ENCODE measurements at regions not wholly inside any gene's neighbourhood (a gene's known extent, or its start where the extent isn't known, plus 50 kb on each side); places are given as distances from the start of the nearest gene placed in this dataset.

DNA sequence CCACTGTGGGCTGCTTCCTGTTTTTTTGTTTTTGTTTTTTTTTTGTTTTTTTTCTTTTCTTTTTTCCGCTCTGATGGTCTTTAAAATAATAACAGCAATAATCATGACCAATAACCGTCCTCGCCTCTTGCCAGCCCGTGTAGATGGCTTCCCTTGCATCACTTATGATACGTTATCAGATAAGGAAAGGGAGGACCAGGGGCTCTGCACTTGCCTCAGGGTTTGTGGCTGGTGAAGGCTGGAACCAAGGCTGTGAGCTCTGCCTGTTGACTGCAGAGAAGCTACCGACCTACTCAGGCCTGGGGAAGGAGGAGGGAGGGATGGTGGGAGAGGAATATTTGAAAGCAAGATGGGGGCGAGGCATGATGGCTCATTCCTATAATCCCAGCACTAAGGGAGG lies 114.0 kb upstream of the SDK2 start:
- H3K4me2 ChIP-seq (ENCODE audit: low read depth, low read length), result no peak overlapping the region

DNA sequence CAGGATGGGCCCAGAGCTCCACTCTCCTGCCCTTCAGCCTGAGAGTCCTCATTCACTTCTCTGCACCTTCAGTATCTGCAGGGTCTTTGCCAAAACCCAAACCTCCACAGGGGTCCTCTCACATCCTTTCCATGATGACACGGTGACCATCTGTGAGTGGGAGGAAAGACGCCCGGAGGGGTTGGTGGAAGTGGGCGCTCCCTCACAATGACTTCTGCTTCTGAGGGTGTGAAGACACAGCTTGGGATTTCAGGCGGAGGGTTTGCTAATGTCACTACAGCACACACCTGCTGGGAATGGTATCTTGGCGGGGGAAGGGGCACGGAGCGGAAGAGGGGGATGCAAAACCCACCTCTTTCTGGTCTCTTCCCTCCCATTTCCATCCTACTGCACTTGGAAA lies 115.1 kb upstream of the SDK2 start:
- DNase-seq, result no peak
- Histone ChIP-seq H4K20me1 (ENCODE audit: insufficient read depth, low read length) (no peaks in the 10 kb centered on the region), H3K4me2 (ENCODE audit: low read depth, low read length) (no peak overlapping the region), H3K9me2 (replicated peaks; ENCODE audit: insufficient read depth, low read length) (no peaks in the 10 kb centered on the region), H3K79me2 (ENCODE audit: low read length) (no peaks in the 10 kb centered on the region), H3K27ac (ENCODE audit: low read length) (no peak overlapping the region), H3K36me3 (replicated peaks; ENCODE audit: insufficient read depth, low read length) (no peaks in the 10 kb centered on the region), H3F3A (ENCODE audit: insufficient read depth, low read length) (no peaks in the 10 kb centered on the region), H3K9me3 (replicated peaks; ENCODE audit: insufficient read depth, low read length) (no peaks in the 10 kb centered on the region), H3K4me3 (ENCODE audit: low read length) (no peak overlapping the region), H3K9ac (ENCODE audit: low read length) (no peak overlapping the region), H2AFZ (ENCODE audit: low read length) (no peak overlapping the region), H3K27me3 (replicated peaks; ENCODE audit: insufficient read depth, low read length) (peaks cover 91% of the 10 kb centered on the region), H3K4me1 (ENCODE audit: low read length) (no peaks in the 10 kb centered on the region)
- TF ChIP-seq, protein P1, sequence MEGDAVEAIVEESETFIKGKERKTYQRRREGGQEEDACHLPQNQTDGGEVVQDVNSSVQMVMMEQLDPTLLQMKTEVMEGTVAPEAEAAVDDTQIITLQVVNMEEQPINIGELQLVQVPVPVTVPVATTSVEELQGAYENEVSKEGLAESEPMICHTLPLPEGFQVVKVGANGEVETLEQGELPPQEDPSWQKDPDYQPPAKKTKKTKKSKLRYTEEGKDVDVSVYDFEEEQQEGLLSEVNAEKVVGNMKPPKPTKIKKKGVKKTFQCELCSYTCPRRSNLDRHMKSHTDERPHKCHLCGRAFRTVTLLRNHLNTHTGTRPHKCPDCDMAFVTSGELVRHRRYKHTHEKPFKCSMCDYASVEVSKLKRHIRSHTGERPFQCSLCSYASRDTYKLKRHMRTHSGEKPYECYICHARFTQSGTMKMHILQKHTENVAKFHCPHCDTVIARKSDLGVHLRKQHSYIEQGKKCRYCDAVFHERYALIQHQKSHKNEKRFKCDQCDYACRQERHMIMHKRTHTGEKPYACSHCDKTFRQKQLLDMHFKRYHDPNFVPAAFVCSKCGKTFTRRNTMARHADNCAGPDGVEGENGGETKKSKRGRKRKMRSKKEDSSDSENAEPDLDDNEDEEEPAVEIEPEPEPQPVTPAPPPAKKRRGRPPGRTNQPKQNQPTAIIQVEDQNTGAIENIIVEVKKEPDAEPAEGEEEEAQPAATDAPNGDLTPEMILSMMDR (IDR thresholded peaks at IDR 0.05; ENCODE audit: low read length), result no peak
- TF ChIP-seq EZH2 (optimal IDR thresholded peaks at IDR 0.05; ENCODE audit: low read depth, low read length) (no peak), EZH2phosphoT487 (IDR thresholded peaks at IDR 0.05; ENCODE audit: low read length) (no peak)

More for the DNA sequence above, 114.0 kb upstream of the SDK2 start:
- Histone ChIP-seq H2AFZ (ENCODE audit: low read length) (no peak overlapping the region), H3K9me2 (replicated peaks; ENCODE audit: insufficient read depth, low read length) (no peaks in the 10 kb centered on the region), H4K20me1 (ENCODE audit: insufficient read depth, low read length) (no peaks in the 10 kb centered on the region), H3K27me3 (replicated peaks; ENCODE audit: insufficient read depth, low read length) (peaks cover 91% of the 10 kb centered on the region), H3K4me3 (ENCODE audit: low read length) (no peak overlapping the region), H3K36me3 (replicated peaks; ENCODE audit: insufficient read depth, low read length) (no peaks in the 10 kb centered on the region), H3K27ac (ENCODE audit: low read length) (no peak overlapping the region), H3K4me1 (ENCODE audit: low read length) (no peaks in the 10 kb centered on the region), H3K79me2 (ENCODE audit: low read length) (no peaks in the 10 kb centered on the region), H3F3A (ENCODE audit: insufficient read depth, low read length) (no peaks in the 10 kb centered on the region), H3K9ac (ENCODE audit: low read length) (no peak overlapping the region), H3K9me3 (replicated peaks; ENCODE audit: insufficient read depth, low read length) (no peaks in the 10 kb centered on the region)
- DNase-seq, result no peak
- TF ChIP-seq, protein P1 (IDR thresholded peaks at IDR 0.05; ENCODE audit: low read length), result no peak
- no peak for TF ChIP-seq EZH2 (optimal IDR thresholded peaks at IDR 0.05; ENCODE audit: low read depth, low read length)
- no peak for TF ChIP-seq EZH2phosphoT487 (IDR thresholded peaks at IDR 0.05; ENCODE audit: low read length)

DNA sequence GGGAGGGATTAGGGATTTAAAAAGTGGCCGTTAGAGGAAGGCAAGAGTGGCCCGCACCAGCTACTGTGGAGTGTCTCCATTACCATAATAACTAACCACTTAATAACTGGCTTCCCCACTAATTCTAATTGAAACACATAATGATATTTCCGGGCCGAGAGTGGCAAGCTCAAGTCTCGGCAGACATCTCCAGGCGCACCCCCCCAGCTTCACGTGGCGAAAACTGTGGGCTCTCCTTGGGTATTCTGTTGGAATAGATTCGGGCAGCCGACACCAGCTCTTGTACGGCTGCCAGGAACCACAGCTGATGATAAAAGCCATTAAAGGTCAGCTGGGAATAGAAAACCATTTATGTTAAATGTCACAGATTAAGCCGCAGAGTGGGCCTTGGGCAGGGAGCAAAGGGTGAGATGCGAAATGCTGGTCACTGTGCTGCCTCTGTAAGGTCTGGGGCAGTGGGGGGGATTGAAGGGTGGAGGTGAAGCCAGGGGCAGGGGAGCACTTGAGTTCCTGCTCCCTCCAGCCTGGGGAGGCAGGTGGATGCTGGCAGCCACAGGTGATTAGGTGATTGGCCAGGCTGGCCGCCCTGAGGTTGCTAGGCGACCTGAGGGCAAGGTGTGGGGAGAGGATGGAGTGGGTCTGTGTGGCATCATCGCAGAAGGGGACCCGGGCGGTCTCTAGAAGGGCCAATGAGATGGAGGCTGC lies 115.6 kb upstream of the SDK2 start:
- H3K9me3 ChIP-seq (replicated peaks; ENCODE audit: insufficient read depth, low read length), result no peaks in the 10 kb centered on the region
- peaks cover 88% of the 10 kb centered on the region for H3K27me3 ChIP-seq (replicated peaks; ENCODE audit: insufficient read depth, low read length)
- no peak for DNase-seq
- H3K9ac ChIP-seq (ENCODE audit: low read length), result no peak overlapping the region
- H3K9me2 ChIP-seq (replicated peaks; ENCODE audit: insufficient read depth, low read length), result no peaks in the 10 kb centered on the region
- H3K4me1 ChIP-seq (ENCODE audit: low read length), result no peaks in the 10 kb centered on the region
- H3K4me2 ChIP-seq (ENCODE audit: low read depth, low read length), result no peak overlapping the region
- no peak overlapping the region for H2AFZ ChIP-seq (ENCODE audit: low read length)
- no peak for TF ChIP-seq EZH2 (optimal IDR thresholded peaks at IDR 0.05; ENCODE audit: low read depth, low read length)
- TF ChIP-seq EZH2phosphoT487 (IDR thresholded peaks at IDR 0.05; ENCODE audit: low read length), result no peak
- TF ChIP-seq, protein P1 (IDR thresholded peaks at IDR 0.05; ENCODE audit: low read length), result no peak
- H4K20me1 ChIP-seq (ENCODE audit: insufficient read depth, low read length), result no peaks in the 10 kb centered on the region
- H3K27ac ChIP-seq (ENCODE audit: low read length), result no peak overlapping the region
- H3K79me2 ChIP-seq (ENCODE audit: low read length), result no peaks in the 10 kb centered on the region
- no peak overlapping the region for H3K4me3 ChIP-seq (ENCODE audit: low read length)
- H3K36me3 ChIP-seq (replicated peaks; ENCODE audit: insufficient read depth, low read length), result no peaks in the 10 kb centered on the region
- H3F3A ChIP-seq (ENCODE audit: insufficient read depth, low read length), result no peaks in the 10 kb centered on the region

Measured in MM.1S (cell line).